ENCODE measurements at regions not wholly inside any gene's neighbourhood (a gene's known extent, or its start where the extent isn't known, plus 50 kb on each side); places are given as distances from the start of the nearest gene placed in this dataset.

DNA sequence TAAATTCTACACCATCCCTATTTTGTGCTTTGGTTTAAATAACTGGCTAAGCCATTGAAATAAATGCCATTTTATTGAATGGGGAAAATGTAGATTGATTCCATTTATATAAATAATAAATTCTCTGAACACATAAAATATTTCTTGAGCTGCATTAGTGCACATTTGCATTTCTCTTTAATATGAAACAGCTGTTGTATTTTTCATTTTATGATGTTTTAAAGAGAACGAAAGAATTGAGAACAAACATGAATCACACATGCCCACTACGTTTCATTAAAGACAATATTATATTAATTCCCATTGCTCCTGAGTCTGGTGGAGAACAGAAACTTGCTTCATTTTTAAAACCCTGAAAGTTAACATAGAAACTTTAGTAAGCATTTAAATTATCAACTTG is 235.7 kb upstream of the CFAP20DC start:
- TF ChIP-seq, protein P1, sequence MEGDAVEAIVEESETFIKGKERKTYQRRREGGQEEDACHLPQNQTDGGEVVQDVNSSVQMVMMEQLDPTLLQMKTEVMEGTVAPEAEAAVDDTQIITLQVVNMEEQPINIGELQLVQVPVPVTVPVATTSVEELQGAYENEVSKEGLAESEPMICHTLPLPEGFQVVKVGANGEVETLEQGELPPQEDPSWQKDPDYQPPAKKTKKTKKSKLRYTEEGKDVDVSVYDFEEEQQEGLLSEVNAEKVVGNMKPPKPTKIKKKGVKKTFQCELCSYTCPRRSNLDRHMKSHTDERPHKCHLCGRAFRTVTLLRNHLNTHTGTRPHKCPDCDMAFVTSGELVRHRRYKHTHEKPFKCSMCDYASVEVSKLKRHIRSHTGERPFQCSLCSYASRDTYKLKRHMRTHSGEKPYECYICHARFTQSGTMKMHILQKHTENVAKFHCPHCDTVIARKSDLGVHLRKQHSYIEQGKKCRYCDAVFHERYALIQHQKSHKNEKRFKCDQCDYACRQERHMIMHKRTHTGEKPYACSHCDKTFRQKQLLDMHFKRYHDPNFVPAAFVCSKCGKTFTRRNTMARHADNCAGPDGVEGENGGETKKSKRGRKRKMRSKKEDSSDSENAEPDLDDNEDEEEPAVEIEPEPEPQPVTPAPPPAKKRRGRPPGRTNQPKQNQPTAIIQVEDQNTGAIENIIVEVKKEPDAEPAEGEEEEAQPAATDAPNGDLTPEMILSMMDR (conservative IDR thresholded peaks at IDR 0.05; ENCODE audit: low read depth in 2 of 2) = no peak
- TF ChIP-seq, protein P2, sequence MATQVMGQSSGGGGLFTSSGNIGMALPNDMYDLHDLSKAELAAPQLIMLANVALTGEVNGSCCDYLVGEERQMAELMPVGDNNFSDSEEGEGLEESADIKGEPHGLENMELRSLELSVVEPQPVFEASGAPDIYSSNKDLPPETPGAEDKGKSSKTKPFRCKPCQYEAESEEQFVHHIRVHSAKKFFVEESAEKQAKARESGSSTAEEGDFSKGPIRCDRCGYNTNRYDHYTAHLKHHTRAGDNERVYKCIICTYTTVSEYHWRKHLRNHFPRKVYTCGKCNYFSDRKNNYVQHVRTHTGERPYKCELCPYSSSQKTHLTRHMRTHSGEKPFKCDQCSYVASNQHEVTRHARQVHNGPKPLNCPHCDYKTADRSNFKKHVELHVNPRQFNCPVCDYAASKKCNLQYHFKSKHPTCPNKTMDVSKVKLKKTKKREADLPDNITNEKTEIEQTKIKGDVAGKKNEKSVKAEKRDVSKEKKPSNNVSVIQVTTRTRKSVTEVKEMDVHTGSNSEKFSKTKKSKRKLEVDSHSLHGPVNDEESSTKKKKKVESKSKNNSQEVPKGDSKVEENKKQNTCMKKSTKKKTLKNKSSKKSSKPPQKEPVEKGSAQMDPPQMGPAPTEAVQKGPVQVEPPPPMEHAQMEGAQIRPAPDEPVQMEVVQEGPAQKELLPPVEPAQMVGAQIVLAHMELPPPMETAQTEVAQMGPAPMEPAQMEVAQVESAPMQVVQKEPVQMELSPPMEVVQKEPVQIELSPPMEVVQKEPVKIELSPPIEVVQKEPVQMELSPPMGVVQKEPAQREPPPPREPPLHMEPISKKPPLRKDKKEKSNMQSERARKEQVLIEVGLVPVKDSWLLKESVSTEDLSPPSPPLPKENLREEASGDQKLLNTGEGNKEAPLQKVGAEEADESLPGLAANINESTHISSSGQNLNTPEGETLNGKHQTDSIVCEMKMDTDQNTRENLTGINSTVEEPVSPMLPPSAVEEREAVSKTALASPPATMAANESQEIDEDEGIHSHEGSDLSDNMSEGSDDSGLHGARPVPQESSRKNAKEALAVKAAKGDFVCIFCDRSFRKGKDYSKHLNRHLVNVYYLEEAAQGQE (IDR thresholded peaks at IDR 0.05; ENCODE audit: unreplicated experiment) = no peak
- TF ChIP-seq POLR2AphosphoS5 (IDR thresholded peaks at IDR 0.05; ENCODE audit: low read depth) = no peak
- TF ChIP-seq EZH2phosphoT487 (IDR thresholded peaks at IDR 0.05; ENCODE audit: unreplicated experiment) = no peak
- no peak for TF ChIP-seq EZH2 (IDR thresholded peaks at IDR 0.05; ENCODE audit: low read depth, unreplicated experiment)
